ENCODE measurements at regions not wholly inside any gene's neighbourhood (a gene's known extent, or its start where the extent isn't known, plus 50 kb on each side); places are given as distances from the start of the nearest gene placed in this dataset.

DNA sequence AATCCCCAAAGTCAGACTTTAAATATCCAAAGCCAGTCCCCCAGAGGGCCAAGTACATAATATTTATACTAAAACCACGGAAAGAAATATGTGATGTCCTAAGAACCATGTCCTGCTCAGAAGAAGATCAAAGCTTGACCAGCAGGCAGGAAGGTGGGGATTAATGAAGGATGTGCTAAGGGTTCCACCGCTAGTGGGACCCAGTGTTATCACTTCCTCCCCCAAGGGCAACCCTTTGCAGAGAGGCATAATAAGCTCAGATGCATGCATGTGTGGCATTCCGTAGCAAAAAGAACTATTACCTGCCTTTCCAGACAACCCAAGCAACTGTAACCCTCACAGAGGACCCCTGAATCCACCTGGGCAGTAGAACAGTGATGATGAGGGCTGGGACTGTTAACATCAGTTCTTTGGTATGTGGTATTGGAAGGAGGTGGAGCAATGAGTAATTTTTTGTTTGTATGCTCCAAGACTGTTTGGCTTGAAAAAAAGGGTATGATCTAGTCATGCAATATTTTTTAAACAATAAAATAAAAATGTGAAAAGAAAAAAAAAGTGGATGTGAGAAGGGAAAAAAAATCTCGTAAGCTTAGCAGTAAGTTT, 71.7 kb upstream of the ETV6 start:
- TF ChIP-seq, protein P1, sequence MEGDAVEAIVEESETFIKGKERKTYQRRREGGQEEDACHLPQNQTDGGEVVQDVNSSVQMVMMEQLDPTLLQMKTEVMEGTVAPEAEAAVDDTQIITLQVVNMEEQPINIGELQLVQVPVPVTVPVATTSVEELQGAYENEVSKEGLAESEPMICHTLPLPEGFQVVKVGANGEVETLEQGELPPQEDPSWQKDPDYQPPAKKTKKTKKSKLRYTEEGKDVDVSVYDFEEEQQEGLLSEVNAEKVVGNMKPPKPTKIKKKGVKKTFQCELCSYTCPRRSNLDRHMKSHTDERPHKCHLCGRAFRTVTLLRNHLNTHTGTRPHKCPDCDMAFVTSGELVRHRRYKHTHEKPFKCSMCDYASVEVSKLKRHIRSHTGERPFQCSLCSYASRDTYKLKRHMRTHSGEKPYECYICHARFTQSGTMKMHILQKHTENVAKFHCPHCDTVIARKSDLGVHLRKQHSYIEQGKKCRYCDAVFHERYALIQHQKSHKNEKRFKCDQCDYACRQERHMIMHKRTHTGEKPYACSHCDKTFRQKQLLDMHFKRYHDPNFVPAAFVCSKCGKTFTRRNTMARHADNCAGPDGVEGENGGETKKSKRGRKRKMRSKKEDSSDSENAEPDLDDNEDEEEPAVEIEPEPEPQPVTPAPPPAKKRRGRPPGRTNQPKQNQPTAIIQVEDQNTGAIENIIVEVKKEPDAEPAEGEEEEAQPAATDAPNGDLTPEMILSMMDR (conservative IDR thresholded peaks at IDR 0.05; ENCODE audit: low read depth in 2 of 2), result 0 out of 4 replicates have a peak, but pooled peaks of 1 of the 2 experiments have one; percentile 9
- TF ChIP-seq JUNB (IDR thresholded peaks at IDR 0.05; ENCODE audit: unreplicated experiment) (no peak), EZH2phosphoT487 (IDR thresholded peaks at IDR 0.05; ENCODE audit: unreplicated experiment) (no peak), CREB1 (CRISPR knock-in tag; IDR thresholded peaks at IDR 0.05; ENCODE audit: low read depth) (no peak), POLR2AphosphoS5 (IDR thresholded peaks at IDR 0.05; ENCODE audit: low read depth) (no peak), EZH2 (IDR thresholded peaks at IDR 0.05; ENCODE audit: low read depth, unreplicated experiment) (no peak), ZNF114 (CRISPR knock-in tag; IDR thresholded peaks at IDR 0.05) (no peak), ZNF331 (CRISPR knock-in tag; IDR thresholded peaks at IDR 0.05; ENCODE audit: low read depth) (no peak)
- TF ChIP-seq, protein P2, sequence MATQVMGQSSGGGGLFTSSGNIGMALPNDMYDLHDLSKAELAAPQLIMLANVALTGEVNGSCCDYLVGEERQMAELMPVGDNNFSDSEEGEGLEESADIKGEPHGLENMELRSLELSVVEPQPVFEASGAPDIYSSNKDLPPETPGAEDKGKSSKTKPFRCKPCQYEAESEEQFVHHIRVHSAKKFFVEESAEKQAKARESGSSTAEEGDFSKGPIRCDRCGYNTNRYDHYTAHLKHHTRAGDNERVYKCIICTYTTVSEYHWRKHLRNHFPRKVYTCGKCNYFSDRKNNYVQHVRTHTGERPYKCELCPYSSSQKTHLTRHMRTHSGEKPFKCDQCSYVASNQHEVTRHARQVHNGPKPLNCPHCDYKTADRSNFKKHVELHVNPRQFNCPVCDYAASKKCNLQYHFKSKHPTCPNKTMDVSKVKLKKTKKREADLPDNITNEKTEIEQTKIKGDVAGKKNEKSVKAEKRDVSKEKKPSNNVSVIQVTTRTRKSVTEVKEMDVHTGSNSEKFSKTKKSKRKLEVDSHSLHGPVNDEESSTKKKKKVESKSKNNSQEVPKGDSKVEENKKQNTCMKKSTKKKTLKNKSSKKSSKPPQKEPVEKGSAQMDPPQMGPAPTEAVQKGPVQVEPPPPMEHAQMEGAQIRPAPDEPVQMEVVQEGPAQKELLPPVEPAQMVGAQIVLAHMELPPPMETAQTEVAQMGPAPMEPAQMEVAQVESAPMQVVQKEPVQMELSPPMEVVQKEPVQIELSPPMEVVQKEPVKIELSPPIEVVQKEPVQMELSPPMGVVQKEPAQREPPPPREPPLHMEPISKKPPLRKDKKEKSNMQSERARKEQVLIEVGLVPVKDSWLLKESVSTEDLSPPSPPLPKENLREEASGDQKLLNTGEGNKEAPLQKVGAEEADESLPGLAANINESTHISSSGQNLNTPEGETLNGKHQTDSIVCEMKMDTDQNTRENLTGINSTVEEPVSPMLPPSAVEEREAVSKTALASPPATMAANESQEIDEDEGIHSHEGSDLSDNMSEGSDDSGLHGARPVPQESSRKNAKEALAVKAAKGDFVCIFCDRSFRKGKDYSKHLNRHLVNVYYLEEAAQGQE (IDR thresholded peaks at IDR 0.05; ENCODE audit: unreplicated experiment), result no peak
